ENCODE measurements at regions not wholly inside any gene's neighbourhood (a gene's known extent, or its start where the extent isn't known, plus 50 kb on each side); places are given as distances from the start of the nearest gene placed in this dataset.

DNA sequence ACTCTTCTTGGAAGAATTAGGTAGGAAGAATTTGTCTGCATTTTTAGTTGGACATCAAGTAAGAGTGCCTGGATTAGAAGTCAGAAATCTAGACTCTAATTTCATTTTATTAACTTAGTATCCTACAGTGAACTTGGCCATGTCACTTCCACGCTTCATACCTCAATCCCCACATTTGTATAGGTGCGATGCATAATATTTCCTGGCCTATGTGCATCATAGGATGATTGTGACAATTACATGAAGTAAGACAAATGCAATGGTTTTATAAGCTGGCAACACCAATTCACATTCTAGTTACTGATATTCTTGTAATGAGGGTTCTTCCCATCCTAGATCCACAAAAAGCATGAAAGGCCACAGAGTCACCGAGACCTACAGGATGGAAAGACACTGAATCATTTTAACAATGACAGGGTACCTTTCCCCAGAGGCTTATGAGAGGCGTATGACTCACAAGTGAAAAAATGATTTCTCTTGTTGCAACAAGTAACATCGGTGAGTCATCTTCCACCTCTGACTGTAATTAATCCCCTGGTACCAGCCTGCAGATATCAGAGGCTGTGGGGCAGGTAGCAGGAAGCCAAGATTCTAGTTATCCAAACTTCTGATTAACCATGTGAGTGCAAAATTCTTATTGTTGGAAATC, 56.0 kb upstream of the OR5AK2 start:
- no peak for DNase-seq (ENCODE audit: low spot score)

- DNase-seq (ENCODE audit: low spot score) = no peak
Measured at GRCh38 chr11:56923116-56923515, 65.6 kb upstream of the OR5AK2 start.

GRCh38 chr11:56922421-56922820, 66.3 kb upstream of the OR5AK2 start:
- DNase-seq (ENCODE audit: low spot score) = no peak

GRCh38 chr11:56917708-56918400, 70.9 kb upstream of the OR5AK2 start:
- DNase-seq (ENCODE audit: low spot score) = no peak

DNA sequence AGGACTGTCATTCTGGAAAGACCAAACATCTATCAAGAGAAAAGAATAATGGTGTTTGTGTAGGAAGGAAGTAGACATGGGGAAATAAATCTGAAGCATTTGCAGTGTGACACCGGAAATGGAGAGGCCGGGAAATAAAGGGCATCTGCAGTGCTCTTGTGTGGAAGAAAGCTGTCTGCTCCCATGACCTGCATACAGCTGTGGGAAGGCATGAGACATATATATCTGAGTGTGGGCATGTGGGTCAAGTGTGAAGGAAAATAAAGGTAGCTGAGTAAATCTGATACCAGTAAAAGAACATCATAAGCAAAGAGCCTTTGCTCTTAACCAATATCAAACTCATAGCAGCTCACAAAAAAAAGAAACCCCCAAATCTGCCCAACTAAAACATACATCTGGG, 72.1 kb upstream of the OR5AK2 start:
- no peak for DNase-seq (ENCODE audit: low spot score)

GRCh38 chr11:56916162-56916561, 72.6 kb upstream of the OR5AK2 start:
- no peak for DNase-seq (ENCODE audit: low spot score)

DNA sequence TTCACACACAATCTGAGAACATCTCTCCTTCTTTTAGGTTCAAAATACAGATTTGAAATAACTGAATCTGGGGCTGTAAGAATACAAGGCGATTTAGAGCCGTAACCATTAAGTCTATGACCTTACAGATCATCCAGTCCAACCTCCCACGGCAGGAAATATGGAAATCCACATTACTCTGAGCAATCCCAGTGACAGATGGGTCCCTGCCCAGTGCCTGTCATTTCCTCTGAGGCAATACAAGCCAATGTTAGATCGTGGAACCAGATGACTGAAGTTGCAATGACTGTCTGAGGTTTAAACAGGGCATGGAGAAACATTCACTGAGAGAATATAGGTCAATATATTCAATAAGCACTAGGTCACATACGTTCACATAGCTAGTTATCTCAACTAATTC, 77.4 kb upstream of the OR5AK2 start:
- no peak for DNase-seq (ENCODE audit: low spot score)

- no peak for DNase-seq (ENCODE audit: low spot score)
Measured at GRCh38 chr11:56910785-56911184, 77.9 kb upstream of the OR5AK2 start.

DNA sequence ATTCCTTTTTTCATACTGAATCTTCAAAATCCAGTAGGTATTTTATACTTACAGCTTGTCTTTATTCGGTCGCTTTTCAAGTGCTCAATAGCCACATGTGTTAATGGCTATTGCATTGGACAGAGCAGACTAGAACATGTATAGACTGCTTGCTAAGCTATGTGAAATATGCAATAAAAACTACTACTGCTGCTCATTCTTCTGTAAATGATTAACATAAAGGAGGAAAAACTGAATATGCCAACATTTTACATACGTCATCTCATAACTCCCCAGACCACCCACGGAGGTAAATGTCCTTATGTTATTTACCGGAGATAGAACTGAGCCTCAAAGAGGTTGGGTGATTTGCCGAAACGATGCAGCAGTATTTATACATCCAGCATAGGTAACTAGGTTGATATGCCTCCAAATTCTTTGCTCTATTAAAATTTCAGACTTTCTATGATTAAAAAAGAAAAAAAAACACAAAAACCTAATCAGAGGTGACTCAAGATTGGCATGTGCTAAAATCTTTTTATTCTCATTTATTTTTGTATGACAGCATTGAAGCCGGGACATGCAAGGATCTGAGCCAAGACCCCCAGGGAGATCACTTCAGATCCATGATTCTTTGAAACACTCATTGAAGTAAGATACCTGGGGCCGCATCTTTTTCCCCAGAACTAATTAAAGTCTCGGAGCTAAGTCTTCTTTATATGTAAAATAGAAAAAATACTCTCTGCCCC, 78.5 kb upstream of the OR5AK2 start:
- DNase-seq (ENCODE audit: low spot score) = no peak

DNA sequence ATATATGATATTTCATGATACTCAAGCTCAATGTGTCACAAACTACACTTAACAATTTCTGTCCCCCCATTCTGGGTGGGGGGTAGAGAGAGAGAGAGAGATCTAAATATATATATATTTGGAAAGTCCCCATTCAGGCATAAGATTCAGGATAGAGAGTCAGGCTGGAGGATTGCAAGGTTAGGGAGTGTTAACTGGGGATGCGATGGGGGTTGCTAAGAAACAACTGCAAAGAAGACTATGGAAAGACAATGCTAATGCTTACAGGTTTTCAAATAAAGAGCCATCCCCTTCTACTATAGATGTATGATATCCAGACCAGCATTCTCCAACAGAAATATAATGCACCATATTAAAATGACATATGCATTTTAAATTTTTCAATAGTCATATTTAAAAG, 79.2 kb upstream of the OR5AK2 start:
- no peak for DNase-seq (ENCODE audit: low spot score)

- DNase-seq (ENCODE audit: low spot score) = no peak
Measured at GRCh38 chr11:56909080-56909479, 79.6 kb upstream of the OR5AK2 start.

DNA sequence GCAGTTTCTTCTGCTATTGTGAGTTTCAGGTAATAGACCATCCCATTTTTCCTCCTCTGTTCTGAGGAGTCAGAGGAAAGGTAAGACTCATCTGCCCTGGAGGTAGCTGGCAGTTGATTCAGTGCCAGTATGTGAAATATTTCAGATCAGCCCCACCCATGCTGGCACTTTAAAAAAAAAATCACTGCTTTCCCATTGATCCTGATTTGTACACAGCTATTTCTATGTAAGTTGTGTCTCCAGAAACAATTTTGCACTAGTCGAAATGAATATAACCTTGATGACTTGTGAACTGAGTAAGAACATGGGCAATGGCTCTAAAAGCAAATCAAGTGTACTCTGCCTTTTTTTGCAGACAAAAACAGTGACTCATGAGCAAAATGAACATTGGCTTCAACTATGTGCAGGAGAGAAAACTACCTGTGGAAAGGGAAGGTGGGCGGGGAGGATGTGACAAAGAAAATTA, 82.0 kb upstream of the OR5AK2 start:
- no peak for DNase-seq (ENCODE audit: low spot score)

- DNase-seq (ENCODE audit: low spot score) = no peak
Measured at GRCh38 chr11:56905936-56906335, 82.8 kb upstream of the OR5AK2 start.

GRCh38 chr11:56905442-56905841, 83.3 kb upstream of the OR5AK2 start:
- no peak for DNase-seq (ENCODE audit: low spot score)

- no peak for DNase-seq (ENCODE audit: low spot score)
Measured at GRCh38 chr11:56898856-56899255, 89.9 kb upstream of the OR5AK2 start.

DNA sequence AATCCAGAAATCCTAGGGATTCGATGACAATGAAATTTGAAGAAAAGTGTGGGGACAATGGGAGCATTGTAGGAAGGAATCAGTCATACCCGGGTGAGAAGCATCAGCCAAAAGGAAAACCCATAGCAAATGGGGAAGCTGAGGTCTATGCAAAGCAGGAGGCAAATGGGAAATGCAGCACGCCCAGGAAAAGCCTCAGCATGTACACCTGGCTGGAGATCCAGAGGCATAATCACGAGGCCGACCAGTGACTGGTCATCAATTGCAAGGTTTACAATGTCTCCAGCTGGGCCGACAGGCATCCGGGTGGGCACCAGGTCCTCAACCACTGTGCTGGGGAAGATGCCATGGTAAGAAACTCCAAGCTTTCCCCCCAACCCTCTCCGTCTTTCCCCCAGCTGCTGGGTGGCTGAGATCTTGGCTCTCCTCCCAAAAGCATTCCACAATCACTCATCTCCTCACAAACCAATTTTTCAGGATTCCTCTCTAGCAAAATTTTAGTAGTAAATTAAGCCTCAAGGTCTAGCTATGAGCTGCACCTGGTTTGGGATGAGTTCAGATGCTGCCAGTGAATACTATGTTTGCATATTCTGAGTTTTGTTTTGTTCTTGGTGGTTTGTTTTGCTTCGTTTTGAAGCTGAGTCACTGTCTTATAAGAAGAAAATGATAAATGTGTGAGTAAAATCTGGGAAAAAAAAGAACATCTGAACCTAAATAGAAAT, 98.0 kb upstream of the OR5AK2 start:
- DNase-seq (ENCODE audit: low spot score) = no peak

- DNase-seq (ENCODE audit: low spot score) = no peak
Measured at GRCh38 chr11:56889986-56890385, 98.7 kb upstream of the OR5AK2 start.

GRCh38 chr11:56887940-56888339, 100.8 kb upstream of the OR5AK2 start:
- no peak for DNase-seq (ENCODE audit: low spot score)

GRCh38 chr11:56886455-56886854, 102.3 kb upstream of the OR5AK2 start:
- no peak for DNase-seq (ENCODE audit: low spot score)

- DNase-seq (ENCODE audit: low spot score) = no peak
Measured at GRCh38 chr11:56885854-56886253, 102.9 kb upstream of the OR5AK2 start.

- peak; percentile 8 for DNase-seq (ENCODE audit: low spot score)
Measured at GRCh38 chr11:56885177-56885576, 103.5 kb upstream of the OR5AK2 start.

- no peak for DNase-seq (ENCODE audit: low spot score)
Measured at GRCh38 chr11:56883371-56883987, 105.2 kb upstream of the OR5AK2 start.

Data from globus pallidus (tissue), 1 donor.